Thyroid gland (tissue), 4 donors: ENCODE measurements at regions not wholly inside any gene's neighbourhood (a gene's known extent, or its start where the extent isn't known, plus 50 kb on each side); places are given as distances from the start of the nearest gene placed in this dataset.

Experiments
- POLR2A ChIP-seq, 2 donors: fragments of 450-650 bp; IDR thresholded peaks; one replicate each; pipeline ENCODE4 v1.6.1; 2017; ENCODE audit warnings: antibody characterized with exemption in 2 of 2, mild to moderate bottlenecking in 2 of 2, moderate library complexity in 1 of 2
- TF ChIP-seq, protein P1 (sequence below), 6 experiments: fragments of 200-600 bp in 3 of 6; fragments of 450-650 bp in 3 of 6; sonication (generic) in 3 of 6; IDR thresholded peaks; one replicate each; pipeline ENCODE4 v1.5.1; 2016 to 2019; ENCODE audit warnings: antibody characterized with exemption in 6 of 6, mild to moderate bottlenecking in 2 of 6, inconsistent platforms in 1 of 6, moderate library complexity in 1 of 6

GRCh38 chr6:6758915-6759654 is 170.6 kb downstream of the LY86 start:
- TF ChIP-seq, protein P1, sequence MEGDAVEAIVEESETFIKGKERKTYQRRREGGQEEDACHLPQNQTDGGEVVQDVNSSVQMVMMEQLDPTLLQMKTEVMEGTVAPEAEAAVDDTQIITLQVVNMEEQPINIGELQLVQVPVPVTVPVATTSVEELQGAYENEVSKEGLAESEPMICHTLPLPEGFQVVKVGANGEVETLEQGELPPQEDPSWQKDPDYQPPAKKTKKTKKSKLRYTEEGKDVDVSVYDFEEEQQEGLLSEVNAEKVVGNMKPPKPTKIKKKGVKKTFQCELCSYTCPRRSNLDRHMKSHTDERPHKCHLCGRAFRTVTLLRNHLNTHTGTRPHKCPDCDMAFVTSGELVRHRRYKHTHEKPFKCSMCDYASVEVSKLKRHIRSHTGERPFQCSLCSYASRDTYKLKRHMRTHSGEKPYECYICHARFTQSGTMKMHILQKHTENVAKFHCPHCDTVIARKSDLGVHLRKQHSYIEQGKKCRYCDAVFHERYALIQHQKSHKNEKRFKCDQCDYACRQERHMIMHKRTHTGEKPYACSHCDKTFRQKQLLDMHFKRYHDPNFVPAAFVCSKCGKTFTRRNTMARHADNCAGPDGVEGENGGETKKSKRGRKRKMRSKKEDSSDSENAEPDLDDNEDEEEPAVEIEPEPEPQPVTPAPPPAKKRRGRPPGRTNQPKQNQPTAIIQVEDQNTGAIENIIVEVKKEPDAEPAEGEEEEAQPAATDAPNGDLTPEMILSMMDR (IDR thresholded peaks at IDR 0.05) = peak; percentile 29 to 52 (median 41)
- TF ChIP-seq POLR2A (IDR thresholded peaks at IDR 0.05) = peak in 1 of 2 donors; percentile 21
